Stimulated activated CD8-positive, alpha-beta memory T cell treated with anti-CD3 and anti-CD28 coated beads, Interleukin-7, amount 100 ng/mL, for 1 hour (primary cell): ENCODE measurements at regions not wholly inside any gene's neighbourhood (a gene's known extent, or its start where the extent isn't known, plus 50 kb on each side); places are given as distances from the start of the nearest gene placed in this dataset.
"Not testable (repeated sequence)": the region's sequence is repeated elsewhere in the genome, so short reads cannot be mapped to it uniquely, and the experiment has no call there.

Source experiments
- DNase-seq, 2 donors: peaks; one replicate each; pipeline ENCODE4 v3.0.0-alpha.2; 2020; ENCODE audit warnings: low read depth in 2 of 2

- DNase-seq: no peak
Observed at GRCh38 chr3:14252321-14253021, 73.9 kb downstream of the LSM3 start.

GRCh38 chr3:14253022-14253706 is 74.5 kb downstream of the LSM3 start:
- no peak for DNase-seq

- no peak for DNase-seq
Observed at GRCh38 chr3:14253707-14254382, 75.2 kb downstream of the LSM3 start.

GRCh38 chr3:14254812-14255702 is 76.4 kb downstream of the LSM3 start:
- no peak for DNase-seq

- no peak for DNase-seq
Observed at GRCh38 chr3:14256046-14256445, 77.4 kb downstream of the LSM3 start.

- DNase-seq: no peak
Observed at GRCh38 chr3:14256561-14257342, 78.1 kb downstream of the LSM3 start.

GRCh38 chr3:14258906-14259904 is 80.6 kb downstream of the LSM3 start:
- no peak for DNase-seq

GRCh38 chr3:14260463-14260862 is 81.8 kb downstream of the LSM3 start:
- no peak for DNase-seq

GRCh38 chr3:14261229-14261628 is 82.6 kb downstream of the LSM3 start:
- DNase-seq: peak; percentile 49 to 60

- no peak for DNase-seq
Observed at GRCh38 chr3:14262212-14262611, 83.6 kb downstream of the LSM3 start.

GRCh38 chr3:14262867-14263266 is 84.2 kb downstream of the LSM3 start:
- DNase-seq: no peak

- DNase-seq: no peak
Observed at GRCh38 chr3:14263317-14264005, 84.8 kb downstream of the LSM3 start.

GRCh38 chr3:14265246-14265962 is 86.8 kb downstream of the LSM3 start:
- DNase-seq: no peak

- no peak for DNase-seq
Observed at GRCh38 chr3:14266361-14266760, 87.7 kb downstream of the LSM3 start.

GRCh38 chr3:14267976-14268375 is 89.4 kb downstream of the LSM3 start:
- no peak for DNase-seq

GRCh38 chr3:14268897-14269296 is 90.3 kb downstream of the LSM3 start:
- no peak for DNase-seq

GRCh38 chr3:14272041-14272958 is 93.7 kb downstream of the LSM3 start:
- DNase-seq: not testable (repeated sequence)
